GM21786 (cell line): ENCODE measurements at regions not wholly inside any gene's neighbourhood (a gene's known extent, or its start where the extent isn't known, plus 50 kb on each side); places are given as distances from the start of the nearest gene placed in this dataset.

Experiments
- ATAC-seq: cut with Tn5 transposase; IDR thresholded peaks from one replicate; pipeline ENCODE4 v1.9.1; 2021; ENCODE audit not compliant: unreplicated experiment

- no peak for ATAC-seq
Measured at GRCh38 chr15:38692789-38693062, 128.1 kb upstream of the RASGRP1 start.

- ATAC-seq: no peak
Measured at GRCh38 chr15:38695249-38696108, 130.9 kb upstream of the RASGRP1 start.

- peak; percentile 69 for ATAC-seq
Measured at GRCh38 chr15:38696109-38696727, 131.6 kb upstream of the RASGRP1 start.

DNA sequence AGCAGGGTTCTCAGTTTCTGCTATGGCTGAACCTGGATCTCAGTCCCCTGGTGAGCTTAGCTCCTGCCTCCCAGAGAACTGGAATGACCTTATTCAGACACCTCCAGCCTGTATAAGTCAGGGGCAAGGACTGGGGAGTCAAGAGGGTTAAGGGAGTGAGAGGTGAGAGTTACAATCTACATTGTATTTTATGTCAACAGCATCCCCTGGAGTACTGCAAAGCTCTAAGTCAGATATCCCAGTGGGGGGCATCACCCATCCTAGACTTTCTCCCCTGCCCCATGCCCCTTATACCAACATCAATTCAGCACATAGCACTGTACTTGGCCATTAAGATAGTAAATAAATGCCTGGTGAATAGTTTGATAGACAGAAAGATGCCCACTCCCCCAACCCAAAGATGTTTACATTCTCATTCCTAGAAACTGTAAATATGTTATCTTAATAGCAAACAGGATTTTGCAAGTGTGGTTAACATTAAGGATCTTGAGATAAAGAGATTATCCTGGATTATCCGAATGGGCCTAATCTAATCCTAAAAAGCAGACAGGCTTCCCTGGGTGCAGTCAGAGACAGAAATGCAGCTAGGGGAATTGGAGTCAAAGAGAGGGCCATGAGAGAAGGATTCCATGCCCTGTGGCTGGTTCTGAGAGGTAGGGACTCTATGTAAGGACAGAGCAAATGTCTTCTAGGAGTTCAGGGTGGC, 132.3 kb upstream of the RASGRP1 start:
- no peak for ATAC-seq

GRCh38 chr15:38698254-38698653, 133.6 kb upstream of the RASGRP1 start:
- ATAC-seq: no peak

DNA sequence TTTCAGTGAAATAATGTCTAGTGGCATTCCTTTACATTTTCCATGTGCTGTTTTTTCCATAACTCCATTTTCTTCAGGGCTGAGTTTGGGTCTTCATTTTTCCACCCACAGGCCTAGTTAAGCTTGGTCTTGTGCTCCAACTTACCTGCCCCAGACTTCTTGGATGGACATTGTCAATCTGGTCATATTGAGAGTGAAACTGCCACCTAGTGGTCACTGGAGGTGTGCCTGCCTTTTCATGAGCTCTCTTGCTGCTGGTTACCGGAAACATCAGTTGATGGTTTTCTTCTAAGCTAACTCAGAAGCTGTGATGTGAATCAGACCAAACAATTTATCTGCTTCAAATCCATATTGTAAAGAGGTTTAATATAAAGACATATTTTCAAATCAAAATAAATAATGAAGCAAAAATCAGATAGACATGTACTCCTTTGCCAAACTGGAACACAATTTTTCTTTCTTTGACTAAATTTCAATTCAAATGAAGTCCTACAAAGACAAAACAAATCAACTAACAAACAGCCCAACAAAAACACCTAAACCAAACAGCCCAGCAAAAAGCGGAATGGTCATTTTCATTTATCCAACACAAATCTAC, 135.1 kb upstream of the RASGRP1 start:
- no peak for ATAC-seq

GRCh38 chr15:38701149-38701548, 136.5 kb upstream of the RASGRP1 start:
- no peak for ATAC-seq

GRCh38 chr15:38702178-38702912, 137.7 kb upstream of the RASGRP1 start:
- no peak for ATAC-seq

DNA sequence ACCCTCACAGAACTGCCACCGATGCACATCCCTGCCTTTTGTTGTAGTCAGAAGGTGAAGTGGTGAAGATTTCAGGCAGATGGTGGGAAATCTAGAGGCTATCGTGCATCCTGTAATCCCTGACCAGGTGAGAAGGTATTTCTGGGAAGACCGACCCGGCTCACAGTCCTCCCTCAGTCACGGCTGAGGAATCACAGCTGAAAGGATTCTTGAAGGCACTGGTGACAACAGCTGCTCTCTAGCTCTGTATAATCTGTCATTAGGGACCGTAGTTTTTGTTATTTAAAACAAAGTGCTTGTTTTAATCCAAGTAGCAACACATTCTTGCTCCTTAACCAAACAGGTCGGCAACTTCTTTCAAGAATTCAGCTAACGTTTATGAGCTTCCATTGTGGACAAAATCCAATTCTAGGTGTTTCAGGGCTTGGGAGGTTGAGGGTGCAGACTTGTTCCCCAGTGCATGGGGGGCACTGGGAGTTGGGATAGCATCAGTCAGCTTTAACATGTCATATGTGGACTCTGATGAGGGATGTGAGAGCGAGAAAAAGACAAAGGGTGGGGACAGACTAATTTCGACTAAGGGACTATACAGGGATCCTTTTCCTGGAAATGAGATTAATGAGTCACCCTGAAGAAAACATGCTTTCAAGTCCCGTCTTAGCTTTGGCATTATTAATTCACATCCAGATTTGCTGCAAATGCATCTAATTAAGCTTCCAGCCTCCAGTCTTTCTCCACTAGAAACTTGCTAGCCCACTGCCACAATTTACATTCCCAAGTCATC, 141.0 kb upstream of the RASGRP1 start:
- ATAC-seq: no peak

DNA sequence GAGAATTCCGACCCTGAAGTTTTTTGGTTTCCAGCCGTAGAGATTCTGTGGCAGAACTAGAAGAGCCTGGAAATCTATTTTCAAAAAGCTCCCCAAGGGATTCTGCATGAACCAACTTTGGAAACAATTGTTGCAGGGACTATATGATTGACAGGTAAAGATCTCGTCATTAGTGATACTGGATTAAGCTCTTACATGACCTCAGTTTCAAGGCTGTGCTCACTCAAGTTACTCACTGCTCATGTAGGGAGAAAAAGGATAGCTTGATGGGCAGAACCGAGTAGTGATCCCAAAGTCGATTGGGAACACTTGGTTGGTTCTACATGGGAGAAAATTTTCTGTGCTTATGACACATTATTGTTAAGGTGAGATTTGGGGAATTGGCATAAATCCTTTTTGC, 142.3 kb upstream of the RASGRP1 start:
- no peak for ATAC-seq

- ATAC-seq: peak; percentile 85
Measured at GRCh38 chr15:38707802-38708671, 143.4 kb upstream of the RASGRP1 start.

GRCh38 chr15:38708672-38709180, 144.1 kb upstream of the RASGRP1 start:
- no peak for ATAC-seq

- no peak for ATAC-seq
Measured at GRCh38 chr15:38709196-38709595, 144.6 kb upstream of the RASGRP1 start.

- ATAC-seq: no peak
Measured at GRCh38 chr15:38714309-38715072, 149.9 kb upstream of the RASGRP1 start.

GRCh38 chr15:38720893-38721567, 156.4 kb upstream of the RASGRP1 start:
- ATAC-seq: no peak

DNA sequence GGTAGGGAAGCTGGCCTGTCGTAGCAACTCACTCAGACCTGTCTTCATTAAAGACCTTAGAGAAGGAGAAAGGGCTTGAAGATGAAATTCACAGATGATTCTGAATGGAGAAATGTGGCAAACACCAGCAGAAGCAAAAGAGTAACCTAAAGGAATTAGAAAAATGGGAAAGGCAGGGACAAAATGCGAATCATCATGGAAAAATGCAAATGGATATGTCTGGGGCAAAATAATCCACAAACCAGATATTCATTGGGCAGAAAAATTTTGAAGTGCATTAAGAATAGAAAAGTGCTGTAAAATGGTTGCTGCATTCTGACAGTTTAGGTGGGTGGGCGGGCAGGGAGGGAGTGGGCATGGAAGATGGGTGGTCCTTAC, 156.9 kb upstream of the RASGRP1 start:
- no peak for ATAC-seq

GRCh38 chr15:38722236-38722635, 157.6 kb upstream of the RASGRP1 start:
- ATAC-seq: no peak

DNA sequence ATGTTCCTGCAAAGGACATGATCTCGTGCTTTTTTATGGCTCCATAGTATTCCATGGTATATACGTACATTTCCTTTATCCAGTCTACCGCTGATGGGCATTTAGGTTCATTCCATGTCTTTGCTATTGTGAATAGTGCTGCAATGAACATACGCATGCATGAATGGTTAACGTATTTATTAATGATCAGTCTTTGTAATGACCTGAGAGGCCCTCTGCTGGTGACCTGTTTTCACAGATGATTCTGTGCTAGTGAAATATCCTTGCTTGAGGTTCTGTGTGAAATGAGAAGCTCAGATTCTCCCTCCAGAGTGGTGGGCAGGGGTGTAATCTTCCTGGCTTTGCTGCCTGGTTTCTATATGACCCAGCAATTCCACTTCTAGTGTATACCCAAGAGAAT, 160.2 kb upstream of the RASGRP1 start:
- no peak for ATAC-seq
